NB4 (cell line): ENCODE measurements at regions not wholly inside any gene's neighbourhood (a gene's known extent, or its start where the extent isn't known, plus 50 kb on each side); places are given as distances from the start of the nearest gene placed in this dataset.

Experiments
- DNase-seq: peaks from one replicate; pipeline ENCODE4 v3.0.0; 2010; ENCODE audit warnings: low read depth
- H3K4me3 ChIP-seq: one replicate; pipeline ENCODE4 v1.5.1; 2011; ENCODE audit warnings: mild to moderate bottlenecking, low read depth, low read length, moderate library complexity
- MAX ChIP-seq: IDR thresholded peaks from 2 replicates; pipeline ENCODE4 v1.6.1; 2011; ENCODE audit warnings: low read depth, low read length
- MYC ChIP-seq: IDR thresholded peaks from 2 replicates; pipeline ENCODE4 v1.6.1; 2011; ENCODE audit warnings: low read depth, low read length
- POLR2A ChIP-seq: IDR thresholded peaks from 2 replicates; pipeline ENCODE4 v1.6.1; 2011; ENCODE audit warnings: mild to moderate bottlenecking; ENCODE audit not compliant: insufficient read length; ENCODE audit errors: extremely low read depth
- TF ChIP-seq, protein P1 (sequence below): IDR thresholded peaks from one replicate; pipeline ENCODE4 v1.5.1; 2012; ENCODE audit warnings: low read depth, low read length

GRCh38 chr20:24778585-24779031 is 170.5 kb upstream of the CST7 start:
- H3K4me3 ChIP-seq, result no peak overlapping the region
- DNase-seq, result no peak
- TF ChIP-seq, protein P1, sequence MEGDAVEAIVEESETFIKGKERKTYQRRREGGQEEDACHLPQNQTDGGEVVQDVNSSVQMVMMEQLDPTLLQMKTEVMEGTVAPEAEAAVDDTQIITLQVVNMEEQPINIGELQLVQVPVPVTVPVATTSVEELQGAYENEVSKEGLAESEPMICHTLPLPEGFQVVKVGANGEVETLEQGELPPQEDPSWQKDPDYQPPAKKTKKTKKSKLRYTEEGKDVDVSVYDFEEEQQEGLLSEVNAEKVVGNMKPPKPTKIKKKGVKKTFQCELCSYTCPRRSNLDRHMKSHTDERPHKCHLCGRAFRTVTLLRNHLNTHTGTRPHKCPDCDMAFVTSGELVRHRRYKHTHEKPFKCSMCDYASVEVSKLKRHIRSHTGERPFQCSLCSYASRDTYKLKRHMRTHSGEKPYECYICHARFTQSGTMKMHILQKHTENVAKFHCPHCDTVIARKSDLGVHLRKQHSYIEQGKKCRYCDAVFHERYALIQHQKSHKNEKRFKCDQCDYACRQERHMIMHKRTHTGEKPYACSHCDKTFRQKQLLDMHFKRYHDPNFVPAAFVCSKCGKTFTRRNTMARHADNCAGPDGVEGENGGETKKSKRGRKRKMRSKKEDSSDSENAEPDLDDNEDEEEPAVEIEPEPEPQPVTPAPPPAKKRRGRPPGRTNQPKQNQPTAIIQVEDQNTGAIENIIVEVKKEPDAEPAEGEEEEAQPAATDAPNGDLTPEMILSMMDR, result no peak
- TF ChIP-seq MAX, result no peak
- TF ChIP-seq POLR2A, result no peak
- no peak for TF ChIP-seq MYC

- H3K4me3 ChIP-seq, result no peak overlapping the region
- TF ChIP-seq, protein P1, result no peak
- TF ChIP-seq MYC (no peak), MAX (no peak), POLR2A (no peak)
- DNase-seq, result no peak
Observed at GRCh38 chr20:24779131-24779530, 169.9 kb upstream of the CST7 start.

DNA sequence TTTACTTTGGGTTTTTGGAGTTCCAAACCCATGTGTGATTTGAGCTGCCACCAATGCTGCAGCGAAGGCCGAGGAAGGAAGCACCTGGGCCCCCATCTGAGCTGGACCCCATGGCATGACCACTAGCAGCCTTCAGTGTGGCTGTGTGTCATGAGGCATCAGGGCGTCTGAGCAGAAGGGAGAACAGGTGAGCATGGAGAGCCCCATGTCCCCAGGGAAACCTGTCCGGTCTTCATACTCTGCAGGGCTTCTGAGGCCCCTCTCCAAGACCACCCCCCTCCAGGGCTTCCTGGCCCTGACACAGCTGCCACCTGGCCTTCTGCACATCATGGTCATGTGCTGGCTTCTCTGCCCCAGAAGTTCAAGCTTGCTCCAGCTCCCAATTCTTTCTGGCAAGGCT is 169.1 kb upstream of the CST7 start:
- DNase-seq, result no peak
- H3K4me3 ChIP-seq, result no peak overlapping the region
- TF ChIP-seq POLR2A (no peak), MYC (no peak), MAX (no peak)
- TF ChIP-seq, protein P1, result no peak

DNA sequence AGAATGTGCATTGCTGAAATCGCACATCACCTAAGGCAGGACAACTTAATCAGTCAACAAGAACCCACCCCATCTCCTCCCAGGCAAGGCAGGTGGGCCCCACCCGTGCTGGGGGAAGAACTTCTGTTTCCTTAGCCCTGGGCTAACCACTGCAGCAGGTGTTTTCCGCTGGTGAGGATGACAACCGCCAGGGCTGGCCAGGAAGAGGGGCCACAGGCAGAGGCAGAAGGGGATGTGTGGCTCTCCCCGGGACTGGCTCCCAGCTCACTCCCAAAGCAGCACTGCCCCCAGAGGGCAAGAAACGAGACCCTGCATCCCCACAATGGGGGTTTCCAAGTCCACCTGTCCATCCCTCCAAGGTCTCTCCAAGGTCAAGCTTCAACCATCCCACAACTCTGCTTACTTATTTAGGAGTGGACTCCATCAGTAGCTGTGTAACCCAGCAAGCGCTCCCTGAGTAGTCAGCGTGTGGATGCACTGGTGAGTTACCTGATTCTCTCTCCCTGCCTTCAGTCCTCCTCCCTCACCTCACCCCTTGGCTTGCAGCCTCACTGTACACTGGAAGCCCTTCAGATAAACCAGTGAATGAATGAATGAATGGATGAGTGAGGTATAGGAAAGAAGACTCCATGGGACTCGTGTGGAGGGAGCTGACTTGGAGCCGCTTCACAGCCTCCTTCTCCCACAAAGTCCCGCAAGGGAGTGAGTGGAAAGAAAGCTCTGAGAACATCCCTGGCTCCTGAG is 168.2 kb upstream of the CST7 start:
- no peak for TF ChIP-seq POLR2A
- no peak for TF ChIP-seq MAX
- TF ChIP-seq, protein P1, result no peak
- TF ChIP-seq MYC, result no peak
- no peak for DNase-seq

GRCh38 chr20:24781418-24781980 is 167.6 kb upstream of the CST7 start:
- TF ChIP-seq MYC (no peak), MAX (no peak)
- TF ChIP-seq, protein P1, result peak; percentile 42
- H3K4me3 ChIP-seq, result no peak overlapping the region
- DNase-seq, result peak; percentile 35

More for the DNA sequence above, 168.2 kb upstream of the CST7 start:
- no peak overlapping the region for H3K4me3 ChIP-seq
